ENCODE measurements at regions not wholly inside any gene's neighbourhood (a gene's known extent, or its start where the extent isn't known, plus 50 kb on each side); places are given as distances from the start of the nearest gene placed in this dataset.
A peak's percentile ranks its signal among the peaks of the same experiment; 100 is the strongest.

GRCh38 chr6:3900744-3901336 lies 51.7 kb downstream of the FAM50B start:
- Histone ChIP-seq H3K27ac (no peak overlapping the region), H3K4me3 (no peak overlapping the region), H3K4me1 (replicated peaks in 1 of 2) (peaks cover 3 to 14% of the 10 kb centered on the region in 2 donors)
- 50 to 93% (median 89%) methylated on average over 1 to 6 of the region's 6 CpGs; no CpG with 5 or more reads in 2 of the 10 experiments for WGBS, 10 experiments
- in situ Hi-C loops (cut with MboI; ENCODE audit: low pct_unique_long_range_greater_than_20kb in 2 of 9, low sequenced_read_pairs in 9 of 9, unreplicated experiment in 9 of 9): no loop called here
- peak in 5 of 8 experiments; percentile 52 to 85 (median 77) for ATAC-seq (replicated peaks in 6 of 8)

- 67 to 100% (median 89%) methylated on average over 1 to 10 of the region's 10 CpGs for WGBS, 10 experiments
- no peak overlapping the region for H3K4me3 ChIP-seq
- in situ Hi-C loops (cut with MboI; ENCODE audit: low pct_unique_long_range_greater_than_20kb in 2 of 9, low sequenced_read_pairs in 9 of 9, unreplicated experiment in 9 of 9): no loop called here
- H3K4me1 ChIP-seq (replicated peaks in 1 of 2): peaks cover 15 to 29% of the 10 kb centered on the region in 2 donors
- ATAC-seq (replicated peaks in 6 of 8): no peak
- no peak overlapping the region for H3K27ac ChIP-seq
These were observed 53.9 kb downstream of the FAM50B start for GRCh38 chr6:3902871-3903648.

- no peak overlapping the region for H3K27ac ChIP-seq
- peaks cover 17 to 29% of the 10 kb centered on the region in 2 donors for H3K4me1 ChIP-seq (replicated peaks in 1 of 2)
- ATAC-seq (replicated peaks in 6 of 8): no peak
- no peak overlapping the region for H3K4me3 ChIP-seq
- in situ Hi-C loops (cut with MboI; ENCODE audit: low pct_unique_long_range_greater_than_20kb in 2 of 9, low sequenced_read_pairs in 9 of 9, unreplicated experiment in 9 of 9): no loop called here
- 14 to 100% (median 91%) methylated on average over 1 to 3 of the region's 3 CpGs; no CpG with 5 or more reads in 1 of the 10 experiments for whole genome bisulfite sequencing, 10 experiments
These were observed 55.3 kb downstream of the FAM50B start for GRCh38 chr6:3904518-3904917.

- Histone ChIP-seq H3K27ac (no peak overlapping the region), H3K4me1 (replicated peaks in 1 of 2) (peaks cover 22 to 33% of the 10 kb centered on the region in 2 donors), H3K4me3 (no peak overlapping the region)
- in situ Hi-C loops (cut with MboI; ENCODE audit: low pct_unique_long_range_greater_than_20kb in 2 of 9, low sequenced_read_pairs in 9 of 9, unreplicated experiment in 9 of 9): no loop called here
- ATAC-seq (replicated peaks in 6 of 8): peak in 3 of 8 experiments; percentile 41 to 51 (median 42)
- 30 to 90% (median 50%) methylated on average over 2 to 14 of the region's 26 CpGs; no CpG with 5 or more reads in 1 of the 10 experiments for WGBS, 10 experiments
These were observed 57.0 kb downstream of the FAM50B start for GRCh38 chr6:3905945-3906845.

GRCh38 chr6:3906846-3907151 lies 57.6 kb downstream of the FAM50B start:
- H3K27ac ChIP-seq: no peak overlapping the region
- in situ Hi-C loops (cut with MboI; ENCODE audit: low pct_unique_long_range_greater_than_20kb in 2 of 9, low sequenced_read_pairs in 9 of 9, unreplicated experiment in 9 of 9): no loop called here
- no peak overlapping the region for H3K4me3 ChIP-seq
- H3K4me1 ChIP-seq (replicated peaks in 1 of 2): peaks cover 22 to 32% of the 10 kb centered on the region in 2 donors
- ATAC-seq (replicated peaks in 6 of 8): no peak
- 38 to 100% (median 63%) methylated on average over 1 to 2 of the region's 2 CpGs; no CpG with 5 or more reads in 2 of the 10 experiments for WGBS, 10 experiments

GRCh38 chr6:3908223-3908622 lies 59.0 kb downstream of the FAM50B start:
- WGBS, 10 experiments: 79 to 96% (median 90%) methylated on average over 2 to 10 of the region's 10 CpGs; no CpG with 5 or more reads in 2 of the 10 experiments
- ATAC-seq (replicated peaks in 6 of 8): no peak

GRCh38 chr6:3908961-3909360 lies 59.8 kb downstream of the FAM50B start:
- 94 to 100% (median 99%) methylated on average over 1 to 5 of the region's 6 CpGs; no CpG with 5 or more reads in 6 of the 10 experiments for WGBS, 10 experiments

More at GRCh38 chr6:3908223-3908622, 59.0 kb downstream of the FAM50B start:
- no peak overlapping the region for H3K27ac ChIP-seq
- in situ Hi-C loops (cut with MboI; ENCODE audit: low pct_unique_long_range_greater_than_20kb in 2 of 9, low sequenced_read_pairs in 9 of 9, unreplicated experiment in 9 of 9): no loop called here
- H3K4me1 ChIP-seq (replicated peaks in 1 of 2): peaks cover 25 to 37% of the 10 kb centered on the region in 2 donors
- H3K4me3 ChIP-seq: no peak overlapping the region

GRCh38 chr6:3910106-3910663 lies 61.0 kb downstream of the FAM50B start:
- Histone ChIP-seq H3K4me1 (replicated peaks in 1 of 2) (peaks cover 27 to 37% of the 10 kb centered on the region in 2 donors), H3K4me3 (no peak overlapping the region), H3K27ac (no peak overlapping the region)
- in situ Hi-C loops (cut with MboI; ENCODE audit: low pct_unique_long_range_greater_than_20kb in 2 of 9, low sequenced_read_pairs in 9 of 9, unreplicated experiment in 9 of 9): no loop called here
- 50 to 100% (median 68%) methylated on average over 2 to 5 of the region's 7 CpGs; no CpG with 5 or more reads in 5 of the 10 experiments for WGBS, 10 experiments
- peak in 1 of 8 experiments; percentile 47 for ATAC-seq (replicated peaks in 6 of 8)

More at GRCh38 chr6:3908961-3909360, 59.8 kb downstream of the FAM50B start:
- peak in 1 of 8 experiments; percentile 3 for ATAC-seq (replicated peaks in 6 of 8)
- Histone ChIP-seq H3K4me3 (no peak overlapping the region), H3K27ac (no peak overlapping the region), H3K4me1 (replicated peaks in 1 of 2) (peaks cover 27 to 37% of the 10 kb centered on the region in 2 donors)
- in situ Hi-C loops (cut with MboI; ENCODE audit: low pct_unique_long_range_greater_than_20kb in 2 of 9, low sequenced_read_pairs in 9 of 9, unreplicated experiment in 9 of 9): no loop called here

- no peak for ATAC-seq (replicated peaks in 6 of 8)
- 29 to 100% (median 77%) methylated on average over 1 to 2 of the region's 2 CpGs; no CpG with 5 or more reads in 1 of the 10 experiments for WGBS, 10 experiments
- Histone ChIP-seq H3K4me3 (no peak overlapping the region), H3K4me1 (replicated peaks in 1 of 2) (peaks cover 22 to 29% of the 10 kb centered on the region in 2 donors), H3K27ac (no peak overlapping the region)
- in situ Hi-C loops (cut with MboI; ENCODE audit: low pct_unique_long_range_greater_than_20kb in 2 of 9, low sequenced_read_pairs in 9 of 9, unreplicated experiment in 9 of 9): no loop called here
These were observed 62.0 kb downstream of the FAM50B start for GRCh38 chr6:3911130-3911529.

- WGBS, 10 experiments: 0 to 100% (median 59%) methylated on average over 1 to 5 of the region's 8 CpGs; no CpG with 5 or more reads in 1 of the 10 experiments
- in situ Hi-C loops (cut with MboI; ENCODE audit: low pct_unique_long_range_greater_than_20kb in 2 of 9, low sequenced_read_pairs in 9 of 9, unreplicated experiment in 9 of 9): no loop called here
- H3K4me1 ChIP-seq (replicated peaks in 1 of 2): peaks cover 15 to 22% of the 10 kb centered on the region in 2 donors
- no peak overlapping the region for H3K27ac ChIP-seq
- H3K4me3 ChIP-seq: no peak overlapping the region
- ATAC-seq (replicated peaks in 6 of 8): peak; percentile 36 to 78 (median 61)
These were observed 62.6 kb downstream of the FAM50B start for GRCh38 chr6:3911614-3912336.

GRCh38 chr6:3912361-3913076 lies 63.3 kb downstream of the FAM50B start:
- 52 to 100% (median 89%) methylated on average over 1 to 3 of the region's 3 CpGs; no CpG with 5 or more reads in 1 of the 10 experiments for WGBS, 10 experiments
- ATAC-seq (replicated peaks in 6 of 8): peak in 6 of 8 experiments; percentile 7 to 69 (median 26)
- in situ Hi-C loops (cut with MboI; ENCODE audit: low pct_unique_long_range_greater_than_20kb in 2 of 9, low sequenced_read_pairs in 9 of 9, unreplicated experiment in 9 of 9): no loop called here
- Histone ChIP-seq H3K4me1 (replicated peaks in 1 of 2) (peaks cover 12 to 17% of the 10 kb centered on the region in 2 donors), H3K4me3 (no peak overlapping the region), H3K27ac (no peak overlapping the region)

Measured in motor neuron (in vitro differentiated cells).